ENCODE measurements at regions not wholly inside any gene's neighbourhood (a gene's known extent, or its start where the extent isn't known, plus 50 kb on each side); places are given as distances from the start of the nearest gene placed in this dataset.
"Not testable (repeated sequence)": the region's sequence is repeated elsewhere in the genome, so short reads cannot be mapped to it uniquely, and the experiment has no call there.

- DNase-seq, result no peak
Observed at GRCh38 chr4:120290553-120290952, 223.9 kb upstream of the MAD2L1 start.

DNA sequence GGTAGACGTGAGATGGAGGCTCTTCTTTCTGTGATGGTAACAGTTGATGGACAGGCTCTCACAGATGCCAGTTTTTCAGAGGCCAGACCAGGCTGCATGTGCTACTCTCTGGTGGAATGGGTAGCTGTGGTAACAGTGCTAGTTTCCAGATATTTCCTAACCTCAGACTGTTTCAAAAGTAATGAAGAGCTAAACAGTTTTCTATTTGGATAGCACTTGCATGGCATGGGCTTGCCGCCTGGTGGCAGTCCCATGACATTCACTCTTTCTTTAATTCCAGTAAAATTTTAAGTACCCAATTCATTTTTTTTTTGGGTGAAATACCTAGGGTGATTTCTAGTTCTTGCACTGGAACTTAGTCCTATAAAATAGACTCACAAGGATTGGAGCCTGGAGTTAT, 220.2 kb upstream of the MAD2L1 start:
- no peak for DNase-seq

DNA sequence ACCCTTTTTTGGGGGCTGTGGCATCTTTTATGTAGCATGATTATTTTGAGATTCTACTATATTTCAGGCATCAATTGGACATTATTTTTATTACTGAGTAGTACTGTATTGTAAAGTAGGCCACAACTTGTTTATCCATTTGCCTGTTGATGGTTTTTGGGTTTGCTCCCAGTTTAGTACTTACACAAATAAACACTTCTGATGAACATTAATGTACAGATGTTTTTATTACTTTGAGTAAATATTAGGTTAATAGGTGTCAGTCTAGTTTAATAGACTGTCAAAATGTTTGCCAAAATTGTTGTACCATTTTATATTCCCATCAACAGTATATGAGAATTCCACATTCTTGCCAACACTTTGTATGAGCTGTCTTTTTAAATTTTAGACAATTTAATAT, 214.9 kb upstream of the MAD2L1 start:
- DNase-seq, result no peak

DNA sequence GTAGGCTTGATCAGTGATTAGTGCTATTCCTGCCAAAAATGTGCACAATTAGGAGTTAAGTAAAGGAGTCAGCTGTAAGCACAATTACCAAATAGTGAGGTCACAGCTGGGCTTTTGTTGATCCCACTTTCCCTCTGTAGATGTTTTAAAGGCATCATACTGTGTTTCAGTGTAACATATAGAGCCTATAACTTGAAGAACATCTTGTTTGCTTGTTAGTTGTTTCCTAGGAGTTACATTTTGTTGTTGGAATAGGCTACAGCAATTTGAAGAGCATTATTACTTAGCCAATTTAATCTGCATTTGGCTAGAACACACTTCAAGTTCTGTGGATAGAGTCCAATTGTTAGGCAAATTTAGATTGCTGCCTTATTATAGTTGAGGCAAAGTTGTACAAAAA, 210.7 kb upstream of the MAD2L1 start:
- DNase-seq, result no peak

DNA sequence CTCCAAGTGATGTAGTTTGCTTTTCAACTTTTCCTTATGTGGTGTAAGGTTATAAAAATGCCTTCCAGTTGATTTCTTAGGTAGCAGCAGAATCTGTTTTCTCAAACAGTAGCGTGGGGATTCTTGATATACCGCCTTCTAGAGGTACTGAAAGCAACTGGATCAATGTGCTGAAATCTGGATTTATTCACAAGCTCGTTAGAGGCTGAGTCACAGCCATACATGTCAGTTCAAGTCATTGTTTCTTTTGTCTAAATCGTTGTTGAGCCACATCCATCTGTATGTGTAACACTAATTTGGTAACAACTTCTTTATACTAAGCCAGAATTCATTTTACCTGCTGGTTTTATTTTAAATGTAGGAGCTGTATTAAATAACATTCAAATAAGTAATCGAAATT, 200.0 kb upstream of the MAD2L1 start:
- no peak for DNase-seq

- DNase-seq, result no peak
Observed at GRCh38 chr4:120263618-120264017, 197.0 kb upstream of the MAD2L1 start.

- DNase-seq, result no peak
Observed at GRCh38 chr4:120261117-120261516, 194.5 kb upstream of the MAD2L1 start.

GRCh38 chr4:120256112-120256775, 189.6 kb upstream of the MAD2L1 start:
- not testable (repeated sequence) for DNase-seq

DNA sequence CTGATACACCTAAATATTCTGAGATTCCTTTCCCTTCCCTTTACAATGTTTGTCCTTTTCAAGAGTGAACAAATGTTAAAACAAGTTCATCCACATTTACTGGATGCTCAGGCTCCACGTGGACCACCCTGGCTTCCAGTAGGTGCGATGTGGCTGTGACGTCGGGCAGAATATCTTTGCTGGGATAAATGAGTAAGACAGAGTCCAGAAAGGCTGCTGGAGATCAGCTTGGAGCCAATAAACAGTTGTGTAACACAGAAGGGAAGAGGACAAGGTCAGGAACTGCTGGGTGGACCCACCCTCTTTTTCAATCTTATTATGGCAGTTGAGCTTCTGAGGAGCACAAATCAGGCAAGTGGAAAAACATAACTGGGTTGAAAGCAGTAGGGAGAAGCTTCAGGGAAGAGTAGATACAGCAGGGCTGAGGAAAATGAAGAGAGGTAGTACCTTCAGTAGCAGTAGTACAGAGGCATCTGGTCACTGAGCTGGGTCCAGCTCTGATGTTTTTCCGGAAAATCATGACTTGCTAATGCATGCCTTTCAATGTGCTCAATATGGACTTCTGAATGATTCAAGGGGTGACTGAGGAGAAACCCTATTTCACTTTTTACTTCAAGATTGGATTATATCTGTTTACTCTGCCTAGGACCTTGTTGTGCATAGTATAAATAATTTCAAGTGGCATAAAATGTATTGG, 171.8 kb upstream of the MAD2L1 start:
- no peak for DNase-seq

GRCh38 chr4:120236873-120237272, 170.2 kb upstream of the MAD2L1 start:
- DNase-seq, result no peak

- no peak for DNase-seq
Observed at GRCh38 chr4:120232050-120232449, 165.4 kb upstream of the MAD2L1 start.

GRCh38 chr4:120228086-120228485, 161.4 kb upstream of the MAD2L1 start:
- DNase-seq, result no peak

- DNase-seq, result no peak
Observed at GRCh38 chr4:120227554-120227953, 160.9 kb upstream of the MAD2L1 start.

- no peak for DNase-seq
Observed at GRCh38 chr4:120225527-120225926, 158.9 kb upstream of the MAD2L1 start.

- no peak for DNase-seq
Observed at GRCh38 chr4:120218981-120219380, 152.3 kb upstream of the MAD2L1 start.

DNA sequence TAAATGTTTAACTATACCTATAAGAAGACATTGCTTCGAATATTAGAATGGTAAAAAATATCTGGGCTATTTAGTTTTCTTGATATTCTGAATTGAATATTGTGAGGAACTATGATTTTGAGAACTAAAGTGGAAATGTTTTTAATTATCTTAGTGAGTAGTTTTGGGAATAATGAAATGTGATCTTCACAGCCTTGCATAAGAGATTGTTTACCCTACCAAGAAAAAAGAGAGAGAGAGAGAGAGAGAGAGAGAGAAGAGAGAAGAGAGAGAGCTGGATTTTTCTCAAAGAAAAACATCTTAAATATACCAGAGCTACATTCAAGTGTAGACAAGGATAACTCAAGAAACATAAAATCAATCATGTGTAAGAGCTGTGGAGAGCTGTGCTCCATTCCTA, 148.7 kb upstream of the MAD2L1 start:
- DNase-seq, result no peak

DNA sequence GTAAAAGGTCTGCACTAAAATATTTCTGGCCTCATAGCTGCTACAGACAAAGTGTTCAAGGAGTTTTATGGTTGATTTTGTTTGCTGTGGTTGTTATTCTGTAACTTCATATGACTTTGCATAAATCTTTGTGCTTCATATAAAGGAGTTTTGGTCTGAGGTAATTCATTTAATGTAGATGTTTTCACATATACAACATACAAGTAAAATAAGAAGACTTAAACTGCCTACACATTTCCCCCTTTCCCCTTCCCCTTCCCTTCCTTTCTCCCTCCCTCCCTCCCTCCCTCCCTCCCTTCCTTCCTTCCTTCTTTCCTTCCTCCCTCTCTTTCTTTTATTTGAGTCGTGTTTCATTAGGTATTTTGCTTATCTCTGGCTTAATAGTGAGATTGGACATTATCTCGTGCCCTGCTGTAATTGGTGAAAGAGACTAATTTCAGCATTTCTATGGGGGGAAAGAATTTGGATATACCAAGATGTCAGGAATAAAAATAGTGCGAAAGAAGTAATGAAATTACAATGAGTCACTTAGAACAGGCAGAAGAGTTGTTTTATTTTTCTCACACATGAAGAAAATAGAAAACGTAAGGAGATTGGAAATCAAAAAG, 144.9 kb upstream of the MAD2L1 start:
- no peak for DNase-seq

DNA sequence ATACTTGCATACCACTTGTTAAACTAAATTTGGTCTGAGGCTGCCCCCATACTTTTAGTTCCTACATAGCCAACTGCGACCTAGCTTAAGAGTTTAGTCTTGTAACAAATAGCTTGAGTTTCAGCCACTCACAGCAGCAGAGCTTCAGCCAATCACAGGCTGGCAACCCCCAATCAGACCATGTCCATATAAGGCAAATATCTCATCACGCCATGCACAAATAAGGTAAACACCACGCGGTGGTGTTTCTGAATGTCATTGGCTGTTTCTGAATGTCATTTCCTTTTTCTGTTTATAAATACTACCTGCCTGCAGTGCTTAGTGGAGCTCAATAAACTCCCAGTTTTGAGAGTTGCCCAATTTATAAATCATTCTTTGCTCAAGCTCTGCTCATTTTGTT, 143.1 kb upstream of the MAD2L1 start:
- DNase-seq, result no peak

DNA sequence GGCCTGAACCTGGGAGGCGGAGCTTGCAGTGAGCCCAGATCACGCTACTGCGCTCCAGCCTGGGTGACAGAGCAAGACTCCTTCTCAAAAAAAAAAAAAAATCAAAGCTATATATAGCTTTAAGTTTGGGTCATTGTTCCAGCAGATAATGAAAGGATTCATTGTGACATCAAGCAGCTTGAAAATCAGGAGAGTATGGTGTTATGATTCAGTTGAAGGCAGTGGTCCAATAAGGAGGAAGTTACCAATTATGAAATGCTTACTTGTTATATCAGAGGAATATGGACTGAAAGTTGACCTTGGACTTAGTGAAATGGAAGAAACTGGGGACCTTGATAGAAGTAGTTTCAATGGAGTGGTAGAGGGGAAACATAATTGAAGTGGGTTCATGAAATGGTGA, 140.4 kb upstream of the MAD2L1 start:
- no peak for DNase-seq

- DNase-seq, result no peak
Observed at GRCh38 chr4:120202222-120202621, 135.6 kb upstream of the MAD2L1 start.

DNA sequence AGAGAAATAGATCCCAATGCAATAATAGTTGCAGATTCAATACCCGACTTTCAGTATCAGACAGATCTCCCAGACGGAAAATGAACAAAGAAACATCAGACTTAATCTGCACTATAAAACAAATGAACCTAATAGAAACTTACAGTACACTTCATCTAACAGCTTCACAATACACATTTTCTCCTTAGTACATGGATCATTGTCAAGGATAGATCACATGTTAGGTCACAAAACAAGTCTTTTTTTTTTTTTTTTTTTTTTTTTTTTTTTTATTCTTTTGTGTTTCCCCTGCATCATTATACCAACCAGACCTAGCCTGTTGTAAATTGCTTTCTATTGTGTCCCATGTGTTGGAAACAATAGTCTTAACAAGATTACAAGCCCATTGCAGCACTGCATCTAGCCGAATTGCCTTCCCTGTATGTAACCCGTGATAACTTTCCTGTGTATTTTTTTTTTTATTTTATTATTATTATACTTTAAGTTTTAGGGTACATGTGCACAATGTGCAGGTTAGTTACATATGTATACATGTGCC, 134.0 kb upstream of the MAD2L1 start:
- not testable (repeated sequence) for DNase-seq

GRCh38 chr4:120198411-120198810, 131.8 kb upstream of the MAD2L1 start:
- no peak for DNase-seq

GRCh38 chr4:120177603-120178002, 111.0 kb upstream of the MAD2L1 start:
- DNase-seq, result no peak

DNA sequence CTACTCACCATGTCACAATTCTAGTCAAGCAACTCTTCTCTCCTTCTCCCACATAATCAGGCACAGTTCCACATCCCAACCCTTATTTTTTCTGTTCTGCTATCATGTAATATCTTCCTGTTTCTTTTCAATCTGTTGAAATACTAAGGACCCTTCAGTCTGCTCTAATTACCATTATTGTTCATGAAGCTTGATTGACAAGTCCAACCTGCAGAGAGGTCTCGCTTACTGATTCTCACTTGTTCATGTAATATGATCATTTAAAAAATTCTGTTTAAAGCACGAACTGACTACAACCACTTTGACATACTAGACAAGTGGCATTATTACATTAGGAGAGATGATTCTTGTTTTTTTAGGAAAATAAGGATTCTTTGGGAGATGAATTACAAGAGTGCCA, 108.6 kb upstream of the MAD2L1 start:
- DNase-seq, result no peak

All from GOT3 (cell line).